Uterus (tissue), 2 donors: ENCODE measurements at regions not wholly inside any gene's neighbourhood (a gene's known extent, or its start where the extent isn't known, plus 50 kb on each side); places are given as distances from the start of the nearest gene placed in this dataset.

Experiments
- CTCF ChIP-seq, 4 experiments: fragments of 200-600 bp in 2 of 4; fragments of 450-650 bp in 2 of 4; sonication (generic) in 2 of 4; IDR thresholded peaks; one replicate each; pipeline ENCODE4 v1.5.1; 2016 to 2019; ENCODE audit warnings: antibody characterized with exemption in 4 of 4, mild to moderate bottlenecking in 2 of 4, moderate library complexity in 1 of 4
- POLR2A ChIP-seq, 2 donors: fragments of 450-650 bp; IDR thresholded peaks; one replicate each; pipeline ENCODE4 v1.6.1; 2016; ENCODE audit warnings: antibody characterized with exemption in 2 of 2, mild to moderate bottlenecking in 1 of 2, moderate library complexity in 1 of 2

GRCh38 chr5:23823521-23823920 is 316.1 kb downstream of the PRDM9 start:
- TF ChIP-seq CTCF (IDR thresholded peaks at IDR 0.05) (no peak), POLR2A (IDR thresholded peaks at IDR 0.05) (no peak)
